HepG2 (cell line): ENCODE measurements at regions not wholly inside any gene's neighbourhood (a gene's known extent, or its start where the extent isn't known, plus 50 kb on each side); places are given as distances from the start of the nearest gene placed in this dataset.

Experiments
- ARID4A ChIP-seq: sonication (generic); formaldehyde crosslinking; IDR thresholded peaks from 2 replicates; pipeline ENCODE4 v1.5.0; 2020; ENCODE audit warnings: mild to moderate bottlenecking, missing genetic modification reagents, borderline replicate concordance
- ATF5 ChIP-seq: sonication (generic); formaldehyde crosslinking; IDR thresholded peaks from 2 replicates; pipeline ENCODE4 v1.4.0; 2020; ENCODE audit warnings: mild to moderate bottlenecking, low read depth, missing genetic modification reagents
- FOSL1 ChIP-seq: sonication (generic); formaldehyde crosslinking; IDR thresholded peaks from 2 replicates; pipeline ENCODE4 v1.9.0; 2021; ENCODE audit warnings: missing genetic modification reagents, borderline replicate concordance
- FOSL2 ChIP-seq: sonication (generic); formaldehyde crosslinking; IDR thresholded peaks from 2 replicates; pipeline ENCODE4 v1.4.0; 2020; ENCODE audit warnings: missing genetic modification reagents
- FOXO4 ChIP-seq: sonication (generic); formaldehyde crosslinking; conservative IDR thresholded peaks from 2 replicates; pipeline ENCODE4 v1.8.1; 2023; ENCODE audit warnings: missing genetic modification reagents
- LCORL ChIP-seq, 2 experiments: fragments of 450-650 bp in 1 of 2; sonication (generic) in 1 of 2; formaldehyde crosslinking in 1 of 2; IDR thresholded peaks; 2 replicates each; pipeline versions ENCODE4 v1.5.0 to v1.6.1; 2017 to 2020; ENCODE audit warnings: antibody characterized with exemption in 1 of 2, missing genetic modification reagents in 1 of 2
- MBNL3 ChIP-seq: fragments of 250-450 bp; sonication (Bioruptor Pico); conservative IDR thresholded peaks from 2 replicates; pipeline ENCODE4 v1.8.0; 2022; ENCODE audit warnings: mild to moderate bottlenecking, inconsistent platforms
- MEIS1 ChIP-seq: sonication (generic); formaldehyde crosslinking; IDR thresholded peaks from 2 replicates; pipeline ENCODE4 v1.9.0; 2021; ENCODE audit warnings: mild to moderate bottlenecking, missing genetic modification reagents, moderate library complexity, borderline replicate concordance
- MTF1 ChIP-seq: sonication (generic); formaldehyde crosslinking; IDR thresholded peaks from 2 replicates; pipeline ENCODE4 v1.5.0; 2020; ENCODE audit warnings: missing genetic modification reagents
- NFATC3 ChIP-seq: sonication (generic); formaldehyde crosslinking; IDR thresholded peaks from 2 replicates; pipeline ENCODE4 v1.5.1; 2020; ENCODE audit warnings: mild to moderate bottlenecking, missing genetic modification reagents
- PRDM10 ChIP-seq: sonication (generic); formaldehyde crosslinking; IDR thresholded peaks from 2 replicates; pipeline ENCODE4 v1.4.0; 2020; ENCODE audit warnings: low read depth, missing genetic modification reagents
- ZBTB3 ChIP-seq: sonication (generic); formaldehyde crosslinking; IDR thresholded peaks from 2 replicates; pipeline ENCODE4 v1.4.0; 2020; ENCODE audit warnings: low read depth, mild to moderate bottlenecking, moderate library complexity, missing genetic modification reagents, borderline replicate concordance
- ZNF160 ChIP-seq: sonication (generic); formaldehyde crosslinking; IDR thresholded peaks from 2 replicates; pipeline ENCODE4 v1.8.0; 2022; ENCODE audit warnings: mild to moderate bottlenecking, inconsistent platforms, missing genetic modification reagents
- ZNF281 ChIP-seq: sonication (generic); formaldehyde crosslinking; IDR thresholded peaks from 2 replicates; pipeline ENCODE4 v1.4.0; 2020; ENCODE audit warnings: missing genetic modification reagents, borderline replicate concordance
- ZNF563 ChIP-seq: sonication (generic); formaldehyde crosslinking; IDR thresholded peaks from 2 replicates; pipeline ENCODE4 v1.8.0; 2022; ENCODE audit warnings: mild to moderate bottlenecking, moderate library complexity, missing genetic modification reagents

GRCh38 chr12:38124247-38125012 is 192.1 kb upstream of the ALG10B start (continued):
- TF ChIP-seq ARID4A (CRISPR knock-in tag) (no peak; the same call in 1 of the 2 replicates), MTF1 (no peak), ZBTB3 (no peak), ZNF160 (no peak), FOXO4 (CRISPR knock-in tag) (no peak), MEIS1 (CRISPR knock-in tag) (no peak), FOSL2 (CRISPR knock-in tag) (peak; percentile 98), FOSL1 (CRISPR knock-in tag) (peak; percentile 91), NFATC3 (CRISPR knock-in tag) (no peak), ZNF563 (CRISPR knock-in tag) (no peak), LCORL (IDR thresholded peaks at IDR 0.05) (no peak), LCORL (CRISPR knock-in tag; IDR thresholded peaks at IDR 0.05) (0 out of 2 replicates have a peak, but pooled peaks have one; percentile 49), ZNF281 (CRISPR knock-in tag) (no peak), ATF5 (CRISPR knock-in tag) (no peak), MBNL3 (CRISPR knock-in tag) (no peak), PRDM10 (CRISPR knock-in tag) (0 out of 2 replicates have a peak, but pooled peaks have one; percentile 49)
